ENCODE measurements at regions not wholly inside any gene's neighbourhood (a gene's known extent, or its start where the extent isn't known, plus 50 kb on each side); places are given as distances from the start of the nearest gene placed in this dataset.

DNA sequence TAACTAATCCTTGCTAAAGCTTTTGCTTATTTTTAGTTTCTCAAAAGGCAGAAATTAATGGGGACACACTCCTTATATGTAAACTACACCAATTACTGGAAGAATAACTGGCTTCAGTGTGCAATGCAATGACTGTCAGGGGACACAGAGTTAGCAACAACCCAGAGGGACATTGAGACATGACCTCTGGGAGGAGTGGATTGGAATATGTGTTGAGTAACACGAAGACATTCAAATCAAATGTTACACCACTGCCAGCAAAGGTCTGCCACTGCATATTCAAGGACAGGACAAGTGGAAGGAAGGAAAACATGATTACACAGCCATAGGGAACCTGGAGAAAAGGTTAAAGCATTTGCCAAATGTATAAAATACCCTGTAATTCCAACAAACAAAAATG lies 240.1 kb upstream of the FSTL5 start:
- no peak overlapping the region for H3K4me3 ChIP-seq (ENCODE audit: low read length, poor library complexity, severe bottlenecking)
- TF ChIP-seq CTCF (conservative IDR thresholded peaks at IDR 0.05; ENCODE audit: low read length) (no peak), EZH2phosphoT487 (IDR thresholded peaks at IDR 0.05; ENCODE audit: borderline replicate concordance) (no peak)

DNA sequence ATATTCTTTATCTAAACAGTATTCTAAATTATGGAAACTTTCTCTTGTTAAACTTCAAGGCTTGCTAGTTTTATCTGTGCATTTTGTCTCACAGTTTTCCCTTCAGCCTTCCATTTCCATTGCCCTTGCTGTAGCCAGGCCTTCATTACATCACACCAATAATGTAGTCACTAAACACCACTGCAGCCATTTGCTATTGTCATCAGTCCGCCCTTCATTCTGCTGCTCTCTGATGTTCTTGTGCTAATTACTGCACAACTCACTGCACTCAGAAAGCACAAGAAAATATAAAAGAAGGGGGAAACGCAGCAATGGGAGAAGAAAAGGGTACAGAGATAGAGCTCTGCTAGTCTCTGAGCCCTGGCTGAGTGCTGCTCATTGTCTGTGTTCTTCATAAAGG lies 239.6 kb upstream of the FSTL5 start:
- no peaks in the 10 kb centered on the region for H3F3A ChIP-seq (ENCODE audit: low read depth)
- no peaks in the 10 kb centered on the region for H3K9me3 ChIP-seq (ENCODE audit: insufficient read depth, low read depth, low read length)
- H3K27me3 ChIP-seq (ENCODE audit: insufficient read depth, low read length, poor library complexity, severe bottlenecking): no peaks in the 10 kb centered on the region
- no peaks in the 10 kb centered on the region for H3K36me3 ChIP-seq (ENCODE audit: insufficient read depth, low read length)
- no peak overlapping the region for H3K4me2 ChIP-seq (ENCODE audit: low read depth, low read length, poor library complexity, severe bottlenecking)
- H3K79me2 ChIP-seq (ENCODE audit: insufficient read depth, low read length): no peaks in the 10 kb centered on the region
- H3K4me1 ChIP-seq (ENCODE audit: insufficient read depth, low read length, poor library complexity, severe bottlenecking): no peaks in the 10 kb centered on the region
- H3K9ac ChIP-seq (ENCODE audit: low read depth, low read length, poor library complexity, severe bottlenecking): no peak overlapping the region
- TF ChIP-seq CTCF (conservative IDR thresholded peaks at IDR 0.05; ENCODE audit: low read length) (no peak), EZH2phosphoT487 (IDR thresholded peaks at IDR 0.05; ENCODE audit: borderline replicate concordance) (no peak)
- no peaks in the 10 kb centered on the region for H4K20me1 ChIP-seq (ENCODE audit: insufficient read depth, low read length, poor library complexity, severe bottlenecking)
- H2AFZ ChIP-seq (ENCODE audit: low read length): no peak overlapping the region
- H3K4me3 ChIP-seq (ENCODE audit: low read length, poor library complexity, severe bottlenecking): no peak overlapping the region
- no peaks in the 10 kb centered on the region for H3K9me2 ChIP-seq (replicated peaks; ENCODE audit: low read depth, low read length)

More for the DNA sequence above, 240.1 kb upstream of the FSTL5 start:
- H3K79me2 ChIP-seq (ENCODE audit: insufficient read depth, low read length): no peaks in the 10 kb centered on the region
- no peaks in the 10 kb centered on the region for H3K36me3 ChIP-seq (ENCODE audit: insufficient read depth, low read length)
- H3K4me2 ChIP-seq (ENCODE audit: low read depth, low read length, poor library complexity, severe bottlenecking): no peak overlapping the region
- no peaks in the 10 kb centered on the region for H3K9me2 ChIP-seq (replicated peaks; ENCODE audit: low read depth, low read length)
- no peaks in the 10 kb centered on the region for H3K9me3 ChIP-seq (ENCODE audit: insufficient read depth, low read depth, low read length)
- no peak overlapping the region for H2AFZ ChIP-seq (ENCODE audit: low read length)
- H4K20me1 ChIP-seq (ENCODE audit: insufficient read depth, low read length, poor library complexity, severe bottlenecking): no peaks in the 10 kb centered on the region
- no peak overlapping the region for H3K9ac ChIP-seq (ENCODE audit: low read depth, low read length, poor library complexity, severe bottlenecking)
- no peaks in the 10 kb centered on the region for H3K27me3 ChIP-seq (ENCODE audit: insufficient read depth, low read length, poor library complexity, severe bottlenecking)
- H3K4me1 ChIP-seq (ENCODE audit: insufficient read depth, low read length, poor library complexity, severe bottlenecking): no peaks in the 10 kb centered on the region
- no peaks in the 10 kb centered on the region for H3F3A ChIP-seq (ENCODE audit: low read depth)

DNA sequence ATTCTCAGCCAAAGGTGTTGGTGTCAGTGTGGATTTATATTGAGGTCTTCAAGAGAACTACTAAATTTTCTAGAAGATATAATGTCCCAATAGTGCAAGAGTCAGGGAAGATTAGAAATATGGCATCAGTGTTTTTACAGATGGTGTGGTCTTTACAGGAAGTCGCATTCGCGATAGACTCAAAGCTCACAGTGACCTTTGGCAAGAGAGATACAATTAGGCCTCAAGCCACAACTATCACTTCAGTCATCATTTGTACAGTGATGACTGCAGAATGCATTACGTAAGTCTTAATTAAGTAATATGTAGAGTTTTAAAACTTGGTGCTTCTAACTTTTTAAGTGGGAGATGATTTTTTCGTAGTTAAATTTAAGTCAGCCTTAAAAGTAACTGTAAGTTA lies 237.2 kb upstream of the FSTL5 start:
- Histone ChIP-seq H3K9me2 (replicated peaks; ENCODE audit: low read depth, low read length) (no peaks in the 10 kb centered on the region), H4K20me1 (ENCODE audit: insufficient read depth, low read length, poor library complexity, severe bottlenecking) (no peaks in the 10 kb centered on the region)

More for the DNA sequence above, 237.2 kb upstream of the FSTL5 start:
- no peaks in the 10 kb centered on the region for H3K36me3 ChIP-seq (ENCODE audit: insufficient read depth, low read length)
- H2AFZ ChIP-seq (ENCODE audit: low read length): no peak overlapping the region
- TF ChIP-seq CTCF (conservative IDR thresholded peaks at IDR 0.05; ENCODE audit: low read length) (no peak), EZH2phosphoT487 (IDR thresholded peaks at IDR 0.05; ENCODE audit: borderline replicate concordance) (no peak)
- no peak overlapping the region for H3K4me2 ChIP-seq (ENCODE audit: low read depth, low read length, poor library complexity, severe bottlenecking)
- no peaks in the 10 kb centered on the region for H3K9me3 ChIP-seq (ENCODE audit: insufficient read depth, low read depth, low read length)
- H3K4me1 ChIP-seq (ENCODE audit: insufficient read depth, low read length, poor library complexity, severe bottlenecking): no peaks in the 10 kb centered on the region
- H3F3A ChIP-seq (ENCODE audit: low read depth): no peaks in the 10 kb centered on the region
- no peak overlapping the region for H3K4me3 ChIP-seq (ENCODE audit: low read length, poor library complexity, severe bottlenecking)
- H3K79me2 ChIP-seq (ENCODE audit: insufficient read depth, low read length): no peaks in the 10 kb centered on the region
- H3K27me3 ChIP-seq (ENCODE audit: insufficient read depth, low read length, poor library complexity, severe bottlenecking): no peaks in the 10 kb centered on the region
- H3K9ac ChIP-seq (ENCODE audit: low read depth, low read length, poor library complexity, severe bottlenecking): no peak overlapping the region

Measured in Loucy (cell line).